K562 (cell line): ENCODE measurements at regions not wholly inside any gene's neighbourhood (a gene's known extent, or its start where the extent isn't known, plus 50 kb on each side); places are given as distances from the start of the nearest gene placed in this dataset.

Experiments used
- ATAC-seq: fragments of 200-7000 bp; cut with Tn5 transposase; 3 replicates; pipeline ENCODE4 v1.9.1; 2020; ENCODE audit warnings: moderate library complexity
- BruUV-seq: library from RNA; stranded (reverse); fragments of 400-500 nt; replicated peaks from 2 replicates; lab custom pipeline; 2021; lab: Mats Ljungman, UMichigan
- CTCF ChIA-PET: fragments of 300-600 bp; formaldehyde crosslinking; extraction: SDS; loops from one replicate; lab custom pipeline; 2021; ENCODE audit warnings: low intra/inter-chr PET ratio; lab: Yijun Ruan, JAX
- POLR2A ChIA-PET: fragments of 300-600, 350-650 bp; sonication (Branson Sonifier 250); formaldehyde crosslinking; extraction: SDS; loops from one replicate; lab custom pipeline; 2021; ENCODE audit warnings: antibody characterized with exemption, inconsistent platforms; lab: Yijun Ruan, JAX
- DNase-seq, 4 experiments: peaks; one replicate each; pipeline versions ENCODE4 v3.0.0 to v3.0.0-alpha.2; 2011 to 2018; ENCODE audit warnings: low spot score in 3 of 4, mixed read lengths in 3 of 4; ENCODE audit errors: extremely low read depth in 1 of 4
- FAIRE-seq: peaks from 2 replicates; lab custom pipeline; 2011; peaks lifted over from hg19 to GRCh38; lab: Jason Lieb, UNC
- H2AFZ ChIP-seq: 2 replicates; pipeline ENCODE4 v1.6.0; 2011; ENCODE audit warnings: low read depth, low read length, control low read depth, inconsistent platforms
- H3K27ac ChIP-seq: fragments of 200-600 bp; 3 replicates; pipeline ENCODE4 v1.8.0; 2011; ENCODE audit warnings: low read depth, mild to moderate bottlenecking, control low read depth, inconsistent platforms, low read length, moderate library complexity, mixed read lengths; ENCODE audit errors: extremely low read depth
- H3K27me3 ChIP-seq, 2 experiments: fragments of 300-600 bp in 1 of 2; 2 replicates in 1 of 2; 3 replicates in 1 of 2; pipeline versions ENCODE4 v1.6.0 to v1.8.0; 2011; ENCODE audit warnings: inconsistent platforms in 2 of 2, low read length in 2 of 2, mild to moderate bottlenecking in 1 of 2, mixed read lengths in 1 of 2, moderate library complexity in 1 of 2; ENCODE audit not compliant: control insufficient read depth in 2 of 2, insufficient read depth in 2 of 2
- H3K36me3 ChIP-seq: fragments of 300-600 bp; 3 replicates; pipeline ENCODE4 v1.8.0; 2011; ENCODE audit warnings: mild to moderate bottlenecking, low read length, inconsistent platforms; ENCODE audit not compliant: control insufficient read depth, insufficient read depth
- H3K4me1 ChIP-seq, 2 experiments: fragments of 200-600 bp in 1 of 2; replicated peaks in 1 of 2; 2 replicates in 1 of 2; 3 replicates in 1 of 2; pipeline versions ENCODE4 v1.5.1 to v1.8.0; 2011; ENCODE audit warnings: inconsistent platforms in 2 of 2, low read length in 2 of 2, mild to moderate bottlenecking in 1 of 2, mixed read lengths in 1 of 2, moderate library complexity in 1 of 2; ENCODE audit not compliant: control insufficient read depth in 2 of 2, insufficient read depth in 2 of 2
- H3K4me2 ChIP-seq: 2 replicates; pipeline ENCODE4 v1.6.1; 2011; ENCODE audit warnings: low read length, control low read depth, inconsistent platforms, mixed read lengths; ENCODE audit not compliant: insufficient read depth
- H3K4me3 ChIP-seq: fragments of 200-600 bp; sonication (generic), shearing (Covaris generic); 2 replicates; pipeline ENCODE4 v1.5.1; 2016; ENCODE audit warnings: control low read depth, inconsistent platforms
- H3K79me2 ChIP-seq: fragments of 200-600 bp; 3 replicates; pipeline ENCODE4 v1.8.0; 2011; ENCODE audit warnings: low read length, inconsistent platforms; ENCODE audit not compliant: control insufficient read depth, insufficient read depth
- H3K9ac ChIP-seq, 2 experiments: 2 replicates each; pipeline versions ENCODE4 v1.6.0 to v1.6.1; 2011; ENCODE audit warnings: low read depth in 2 of 2, low read length in 2 of 2, control low read depth in 1 of 2, inconsistent platforms in 1 of 2, mild to moderate bottlenecking in 1 of 2, mixed read lengths in 1 of 2; ENCODE audit not compliant: insufficient read depth in 1 of 2
- H3K9me1 ChIP-seq: one replicate; pipeline ENCODE4 v1.6.0; 2011; ENCODE audit warnings: inconsistent platforms, mild to moderate bottlenecking, low read length, moderate library complexity; ENCODE audit not compliant: control insufficient read depth, insufficient read depth
- H3K9me3 ChIP-seq: replicated peaks from 2 replicates; pipeline ENCODE4 v1.5.1; 2011; ENCODE audit warnings: low read depth, low read length, inconsistent platforms; ENCODE audit not compliant: control insufficient read depth, insufficient read depth
- H4K20me1 ChIP-seq: replicated peaks from 2 replicates; pipeline ENCODE4 v1.6.1; 2011; ENCODE audit warnings: low read length, inconsistent platforms, mixed read lengths; ENCODE audit not compliant: control insufficient read depth, insufficient read depth
- ATF1 ChIP-seq, 2 experiments: fragments of 450-650 bp in 1 of 2; IDR thresholded peaks; 2 replicates each; pipeline ENCODE4 v1.6.1; 2016; ENCODE audit warnings: missing compliant biosample characterization in 1 of 2, missing genetic modification characterization in 1 of 2
- COPS2 ChIP-seq: fragments of 450-650 bp; conservative IDR thresholded peaks from 2 replicates; pipeline ENCODE4 v1.6.1; 2016; ENCODE audit warnings: mild to moderate bottlenecking, moderate library complexity
- ELF2 ChIP-seq: fragments of 250-450 bp; sonication (Bioruptor Pico); IDR thresholded peaks from 2 replicates; pipeline ENCODE4 v1.5.0; 2021; ENCODE audit warnings: mild to moderate bottlenecking
- HNRNPLL ChIP-seq: fragments of 200-400 bp; formaldehyde crosslinking; IDR thresholded peaks from 2 replicates; pipeline ENCODE4 v1.6.1; 2017; ENCODE audit warnings: low read length, low read depth, mild to moderate bottlenecking; ENCODE audit not compliant: poor library complexity, severe bottlenecking
- KAT7 ChIP-seq: sonication (generic); formaldehyde crosslinking; IDR thresholded peaks from 2 replicates; pipeline ENCODE4 v1.8.0; 2022; ENCODE audit warnings: missing genetic modification reagents, mild to moderate bottlenecking, borderline replicate concordance
- MIER1 ChIP-seq: fragments of 450-650 bp; IDR thresholded peaks from 2 replicates; pipeline ENCODE4 v1.6.1; 2016; ENCODE audit warnings: antibody characterized with exemption, mild to moderate bottlenecking, low read depth
- RAD51 ChIP-seq: fragments of 450-650 bp; IDR thresholded peaks from 2 replicates; pipeline ENCODE4 v1.7.1; 2016; ENCODE audit warnings: low read depth, mild to moderate bottlenecking, borderline replicate concordance
- SMC3 ChIP-seq: conservative IDR thresholded peaks from 2 replicates; pipeline ENCODE4 v1.6.1; 2011; ENCODE audit warnings: low read depth, low read length, improper control_type of control experiment; ENCODE audit not compliant: insufficient read depth
- SPI1 ChIP-seq: IDR thresholded peaks from 2 replicates; pipeline ENCODE4 v1.6.1; 2011; ENCODE audit warnings: low read depth, low read length, control low read depth, borderline replicate concordance
- STAT5A ChIP-seq: IDR thresholded peaks from 2 replicates; pipeline ENCODE4 v1.6.1; 2012; ENCODE audit warnings: low read length, inconsistent platforms, borderline replicate concordance
- TBL1XR1 ChIP-seq, 2 experiments: IDR thresholded peaks; 2 replicates each; pipeline ENCODE4 v1.6.1; 2012; ENCODE audit warnings: improper control_type of control experiment in 2 of 2, low read length in 2 of 2, mild to moderate bottlenecking in 1 of 2
- TCFL5 ChIP-seq: fragments of 250-450 bp; sonication (Bioruptor Pico); conservative IDR thresholded peaks from 2 replicates; pipeline ENCODE4 v1.6.1; 2021; ENCODE audit warnings: mild to moderate bottlenecking, moderate library complexity, matching md5 sums
- THRAP3 ChIP-seq: fragments of 450-650 bp; IDR thresholded peaks from 2 replicates; pipeline ENCODE4 v1.6.1; 2016; ENCODE audit warnings: mild to moderate bottlenecking, inconsistent platforms, borderline replicate concordance
- ZEB2 ChIP-seq: fragments of 450-650 bp; IDR thresholded peaks from 2 replicates; pipeline ENCODE4 v1.6.1; 2016
- ZNF174 ChIP-seq: fragments of 250-450 bp; sonication (Bioruptor Pico); IDR thresholded peaks from 2 replicates; pipeline ENCODE4 v1.4.0; 2020; ENCODE audit warnings: mild to moderate bottlenecking
- ZNF232 ChIP-seq: sonication (generic); formaldehyde crosslinking; IDR thresholded peaks from 2 replicates; pipeline ENCODE4 v1.8.0; 2022; ENCODE audit warnings: mild to moderate bottlenecking, missing genetic modification reagents
- ZNF3 ChIP-seq: fragments of 250-450 bp; sonication (Bioruptor Pico); IDR thresholded peaks from 2 replicates; pipeline ENCODE4 v1.5.0; 2021; ENCODE audit warnings: mild to moderate bottlenecking, moderate library complexity
- WGBS: fragments of 100-300 bp; shearing (Covaris generic); methylation state at CpG from one replicate; pipeline ENCODE4 v1.1.6; 2016; ENCODE audit warnings: low coverage, mixed read lengths; ENCODE audit not compliant: insufficient coverage; ENCODE audit errors: missing lambda C conversion rate; 5-methylcytosine and 5-hydroxymethylcytosine counted together
- in situ Hi-C: fragments of 300-500 bp; cut with MboI; formaldehyde crosslinking; loops from 4 replicates; pipeline ENCODE4 v1.15.0; 2018; ENCODE audit warnings: inconsistent platforms, mixed read lengths
- intact Hi-C: fragments of 100-400 bp; cut with micrococcal nuclease; formaldehyde crosslinking; loops from 2 replicates; pipeline ENCODE4 v1.14.2; 2022
- TF ChIP-seq, protein P1 (sequence below): sonication (generic); formaldehyde crosslinking; IDR thresholded peaks from 2 replicates; pipeline ENCODE4 v1.8.0; 2023; ENCODE audit warnings: mild to moderate bottlenecking, missing genetic modification reagents
- TF ChIP-seq, protein P2 (sequence below): fragments of 250-450 bp; sonication (Bioruptor Pico); IDR thresholded peaks from 2 replicates; pipeline ENCODE4 v1.4.0; 2020; ENCODE audit warnings: mild to moderate bottlenecking
- TF ChIP-seq, protein P3 (sequence below): fragments of 250-450 bp; sonication (Bioruptor Pico); IDR thresholded peaks from 2 replicates; pipeline ENCODE4 v1.4.0; 2020

DNA sequence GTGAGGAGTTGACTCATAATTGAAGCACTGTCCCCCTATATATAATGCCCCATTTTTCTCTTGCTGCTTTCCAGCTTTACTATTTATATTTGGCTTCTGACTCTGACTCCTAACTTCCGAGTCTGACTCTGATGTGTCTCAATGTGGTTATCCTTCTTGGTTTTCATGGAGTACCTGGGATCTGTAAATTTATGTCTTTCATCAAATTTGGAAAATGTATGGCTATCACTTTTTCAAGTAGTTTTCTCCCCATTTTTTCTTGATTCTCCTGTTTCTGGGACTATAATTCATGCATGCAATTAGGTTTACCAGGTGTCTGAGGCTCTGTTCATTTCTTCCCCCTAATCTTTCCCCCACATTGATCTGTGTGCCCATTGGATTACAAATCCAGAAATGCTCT is 156.8 kb upstream of the SFRP2 start (continued):
- TF ChIP-seq SMC3 = no peak

DNA sequence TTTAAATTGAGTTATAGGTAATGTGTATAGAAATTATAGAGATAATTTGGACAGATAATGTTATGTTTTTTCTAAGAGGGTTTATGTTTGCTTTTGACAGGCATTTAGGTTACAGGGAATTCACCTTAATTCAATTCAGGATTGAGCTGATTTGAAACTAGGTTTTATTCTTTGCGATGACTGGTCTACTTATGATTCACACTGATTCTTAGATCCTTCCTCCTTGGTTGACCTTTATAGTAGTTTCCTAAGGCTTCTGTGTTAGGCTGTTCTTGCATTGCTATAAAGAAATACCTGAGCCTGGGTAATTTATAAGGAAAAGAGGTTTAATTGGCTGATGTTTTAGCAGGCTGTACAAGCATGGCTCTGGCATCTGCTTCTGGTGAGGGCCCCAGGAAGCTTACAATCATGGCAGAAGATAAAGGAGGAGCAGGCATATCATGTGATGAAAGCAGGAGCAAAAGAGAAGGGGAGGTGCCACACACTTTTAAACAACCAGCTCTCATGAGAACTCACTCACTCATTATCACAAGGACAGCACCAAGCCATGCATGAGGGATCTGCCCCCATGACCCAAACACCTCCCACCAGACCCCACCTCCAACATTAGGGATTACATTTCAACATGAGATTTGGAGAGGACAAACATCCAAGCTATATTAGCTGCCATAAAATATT is 155.0 kb upstream of the SFRP2 start:
- BruUV-seq = no TSS peak
- ATAC-seq (no peak), DNase-seq (no peak), FAIRE-seq (no peak)
- no peaks in the 10 kb centered on the region for H3K9me1 ChIP-seq
- no peak overlapping the region for H3K4me2 ChIP-seq
- no peak overlapping the region for H3K27ac ChIP-seq
- POLR2A ChIA-PET = no interaction called here
- no peaks in the 10 kb centered on the region for H3K36me3 ChIP-seq
- intact Hi-C loops = no loop called here
- H3K9ac ChIP-seq = no peak overlapping the region
- H3K79me2 ChIP-seq = no peaks in the 10 kb centered on the region
- no peaks in the 10 kb centered on the region for H3K4me1 ChIP-seq
- no peaks in the 10 kb centered on the region for H3K27me3 ChIP-seq
- 7% methylated on average over 1 of the region's 1 CpG for WGBS
- H4K20me1 ChIP-seq = no peaks in the 10 kb centered on the region
- no peak overlapping the region for H3K4me3 ChIP-seq
- H3K9me3 ChIP-seq = no peaks in the 10 kb centered on the region
- CTCF ChIA-PET = no interaction called here
- no peak overlapping the region for H2AFZ ChIP-seq
- in situ Hi-C loops = no loop called here
- TF ChIP-seq, protein P1, sequence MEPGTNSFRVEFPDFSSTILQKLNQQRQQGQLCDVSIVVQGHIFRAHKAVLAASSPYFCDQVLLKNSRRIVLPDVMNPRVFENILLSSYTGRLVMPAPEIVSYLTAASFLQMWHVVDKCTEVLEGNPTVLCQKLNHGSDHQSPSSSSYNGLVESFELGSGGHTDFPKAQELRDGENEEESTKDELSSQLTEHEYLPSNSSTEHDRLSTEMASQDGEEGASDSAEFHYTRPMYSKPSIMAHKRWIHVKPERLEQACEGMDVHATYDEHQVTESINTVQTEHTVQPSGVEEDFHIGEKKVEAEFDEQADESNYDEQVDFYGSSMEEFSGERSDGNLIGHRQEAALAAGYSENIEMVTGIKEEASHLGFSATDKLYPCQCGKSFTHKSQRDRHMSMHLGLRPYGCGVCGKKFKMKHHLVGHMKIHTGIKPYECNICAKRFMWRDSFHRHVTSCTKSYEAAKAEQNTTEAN (CRISPR knock-in tag) = no peak
- TF ChIP-seq STAT5A = no peak
- TF ChIP-seq ELF2 (CRISPR knock-in tag) = no peak
- TF ChIP-seq SPI1 = no peak
- TF ChIP-seq ZNF3 (CRISPR knock-in tag) = no peak
- no peak for TF ChIP-seq RAD51
- no peak for TF ChIP-seq ZNF174 (CRISPR knock-in tag)
- TF ChIP-seq ATF1 (CRISPR knock-in tag; IDR thresholded peaks at IDR 0.05) = no peak
- no peak for TF ChIP-seq ATF1 (tag; IDR thresholded peaks at IDR 0.05)
- no peak for TF ChIP-seq TBL1XR1 (IDR thresholded peaks at IDR 0.05; ENCODE audit: low read length in 2 of 2)
- TF ChIP-seq ZNF232 = no peak
- TF ChIP-seq COPS2 = no peak
- TF ChIP-seq, protein P2, sequence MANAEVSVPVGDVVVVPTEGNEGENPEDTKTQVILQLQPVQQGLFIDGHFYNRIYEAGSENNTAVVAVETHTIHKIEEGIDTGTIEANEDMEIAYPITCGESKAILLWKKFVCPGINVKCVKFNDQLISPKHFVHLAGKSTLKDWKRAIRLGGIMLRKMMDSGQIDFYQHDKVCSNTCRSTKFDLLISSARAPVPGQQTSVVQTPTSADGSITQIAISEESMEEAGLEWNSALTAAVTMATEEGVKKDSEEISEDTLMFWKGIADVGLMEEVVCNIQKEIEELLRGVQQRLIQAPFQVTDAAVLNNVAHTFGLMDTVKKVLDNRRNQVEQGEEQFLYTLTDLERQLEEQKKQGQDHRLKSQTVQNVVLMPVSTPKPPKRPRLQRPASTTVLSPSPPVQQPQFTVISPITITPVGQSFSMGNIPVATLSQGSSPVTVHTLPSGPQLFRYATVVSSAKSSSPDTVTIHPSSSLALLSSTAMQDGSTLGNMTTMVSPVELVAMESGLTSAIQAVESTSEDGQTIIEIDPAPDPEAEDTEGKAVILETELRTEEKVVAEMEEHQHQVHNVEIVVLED (CRISPR knock-in tag) = no peak
- no peak for TF ChIP-seq KAT7 (CRISPR knock-in tag)
- TF ChIP-seq MIER1 = no peak
- TF ChIP-seq THRAP3 = no peak
- TF ChIP-seq TCFL5 = no peak
- TF ChIP-seq, protein P3, sequence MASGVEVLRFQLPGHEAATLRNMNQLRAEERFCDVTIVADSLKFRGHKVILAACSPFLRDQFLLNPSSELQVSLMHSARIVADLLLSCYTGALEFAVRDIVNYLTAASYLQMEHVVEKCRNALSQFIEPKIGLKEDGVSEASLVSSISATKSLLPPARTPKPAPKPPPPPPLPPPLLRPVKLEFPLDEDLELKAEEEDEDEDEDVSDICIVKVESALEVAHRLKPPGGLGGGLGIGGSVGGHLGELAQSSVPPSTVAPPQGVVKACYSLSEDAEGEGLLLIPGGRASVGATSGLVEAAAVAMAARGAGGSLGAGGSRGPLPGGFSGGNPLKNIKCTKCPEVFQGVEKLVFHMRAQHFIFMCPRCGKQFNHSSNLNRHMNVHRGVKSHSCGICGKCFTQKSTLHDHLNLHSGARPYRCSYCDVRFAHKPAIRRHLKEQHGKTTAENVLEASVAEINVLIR = no peak
- no peak for TF ChIP-seq HNRNPLL
- TF ChIP-seq ZEB2 = no peak
